ACHN (cell line): ENCODE measurements at regions not wholly inside any gene's neighbourhood (a gene's known extent, or its start where the extent isn't known, plus 50 kb on each side); places are given as distances from the start of the nearest gene placed in this dataset.

Source experiments
- DNase-seq: peaks from one replicate; pipeline ENCODE4 v3.0.0-alpha.2; 2015
- in situ Hi-C: cut with HindIII; loops from 2 replicates; pipeline ENCODE4 v1.10.0; 2017; ENCODE audit warnings: low sequenced_read_pairs, low pct_ligation_motif_present, low pct_unique_long_range_greater_than_20kb

DNA sequence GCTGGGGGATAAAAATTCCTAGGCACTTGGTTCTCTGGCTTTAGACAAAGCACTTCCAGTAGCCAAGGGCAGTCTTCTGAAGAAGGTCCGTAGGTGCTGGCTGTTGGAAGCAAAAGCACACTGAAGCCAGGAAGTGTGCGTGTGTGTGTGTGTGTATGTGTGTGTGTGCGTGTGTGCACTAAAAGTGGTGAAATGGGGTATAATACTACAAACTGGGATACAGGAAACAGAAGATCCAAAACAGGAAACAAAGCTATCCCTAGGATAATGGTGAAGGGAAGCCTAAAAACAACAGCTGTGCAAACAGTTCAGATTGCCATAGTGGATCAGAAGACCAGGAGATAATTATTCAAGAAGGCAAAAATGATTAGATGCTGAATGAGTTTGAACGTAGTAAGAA lies 103.4 kb downstream of the IL20RB start:
- no peak for DNase-seq
- in situ Hi-C loops = no loop called here

GRCh38 chr3:137062250-137062649 lies 104.5 kb downstream of the IL20RB start:
- in situ Hi-C loops = no loop called here
- DNase-seq = no peak

DNA sequence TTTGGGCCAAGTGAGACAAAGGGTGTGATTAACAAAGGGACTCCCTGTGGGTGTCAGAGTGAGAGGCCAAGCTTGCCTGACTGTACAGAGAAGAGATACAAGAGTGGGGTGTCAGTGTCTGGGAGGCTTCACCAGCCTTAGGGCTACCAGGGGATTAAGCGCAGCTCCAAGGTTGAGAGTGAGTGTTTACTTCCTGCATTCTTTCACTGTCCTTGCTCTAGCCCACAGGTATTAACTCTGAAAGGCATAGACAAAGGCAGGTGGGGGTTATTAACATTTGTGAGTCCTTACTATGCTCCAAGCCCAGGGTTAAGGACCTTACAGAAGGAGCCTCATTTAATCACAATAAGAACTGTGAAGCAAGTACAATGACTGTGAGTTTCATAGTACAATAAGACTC lies 107.6 kb downstream of the IL20RB start:
- in situ Hi-C loops = no loop called here
- DNase-seq = no peak

DNA sequence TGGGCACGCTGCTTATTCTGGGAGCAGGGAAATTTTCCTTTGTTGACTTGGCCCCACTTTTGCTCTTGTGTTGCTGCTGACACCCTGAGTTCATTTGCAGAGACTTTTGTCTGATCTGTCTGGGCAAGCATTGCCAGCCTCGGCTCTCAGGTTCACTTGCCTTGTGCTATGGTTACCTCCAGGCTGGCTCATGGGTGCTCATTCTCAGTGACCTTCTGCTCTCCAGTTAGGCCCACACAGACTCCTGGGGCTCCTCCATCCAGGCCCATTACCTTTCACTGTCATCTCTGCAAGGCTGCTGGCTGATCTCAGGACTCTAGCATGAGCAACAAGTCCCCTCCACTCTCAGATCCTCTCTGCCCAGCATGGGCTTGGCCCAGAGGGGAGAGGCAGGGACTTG lies 108.3 kb downstream of the IL20RB start:
- DNase-seq = no peak
- in situ Hi-C loops = no loop called here

GRCh38 chr3:137071104-137071503 lies 113.3 kb downstream of the IL20RB start:
- DNase-seq = no peak
- in situ Hi-C loops = no loop called here

DNA sequence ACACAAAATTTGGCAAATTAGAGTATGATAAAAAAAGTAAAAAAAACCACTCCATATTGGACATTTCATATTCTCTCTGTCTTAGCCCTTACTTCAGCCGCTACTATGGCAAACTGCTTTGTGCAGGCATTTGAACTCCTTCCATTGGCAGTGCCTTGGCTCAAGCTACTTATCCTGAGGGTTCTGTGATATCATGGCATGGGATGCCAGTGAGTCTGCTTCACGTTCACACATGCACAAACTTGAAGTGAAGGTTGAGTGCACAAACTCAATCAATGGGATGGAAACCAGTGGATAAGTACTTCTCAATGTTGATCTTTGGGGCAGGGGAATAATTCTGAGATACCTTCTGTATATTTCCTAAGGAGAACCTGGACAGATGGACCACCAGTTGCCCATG lies 117.2 kb downstream of the IL20RB start:
- DNase-seq = no peak
- in situ Hi-C loops = no loop called here

- in situ Hi-C loops = no loop called here
These were observed 120.3 kb downstream of the IL20RB start for GRCh38 chr3:137078040-137078439.

GRCh38 chr3:137079571-137079970 lies 121.8 kb downstream of the IL20RB start:
- DNase-seq = no peak
- in situ Hi-C loops = no loop called here

More at GRCh38 chr3:137078040-137078439, 120.3 kb downstream of the IL20RB start:
- DNase-seq = no peak

- no peak for DNase-seq
- in situ Hi-C loops = no loop called here
These were observed 123.9 kb downstream of the IL20RB start for GRCh38 chr3:137081711-137082110.

GRCh38 chr3:137082763-137083162 lies 125.0 kb downstream of the IL20RB start:
- in situ Hi-C loops = no loop called here

GRCh38 chr3:137083332-137083731 lies 125.5 kb downstream of the IL20RB start:
- in situ Hi-C loops = no loop called here
- DNase-seq = no peak

More at GRCh38 chr3:137082763-137083162, 125.0 kb downstream of the IL20RB start:
- DNase-seq = no peak

DNA sequence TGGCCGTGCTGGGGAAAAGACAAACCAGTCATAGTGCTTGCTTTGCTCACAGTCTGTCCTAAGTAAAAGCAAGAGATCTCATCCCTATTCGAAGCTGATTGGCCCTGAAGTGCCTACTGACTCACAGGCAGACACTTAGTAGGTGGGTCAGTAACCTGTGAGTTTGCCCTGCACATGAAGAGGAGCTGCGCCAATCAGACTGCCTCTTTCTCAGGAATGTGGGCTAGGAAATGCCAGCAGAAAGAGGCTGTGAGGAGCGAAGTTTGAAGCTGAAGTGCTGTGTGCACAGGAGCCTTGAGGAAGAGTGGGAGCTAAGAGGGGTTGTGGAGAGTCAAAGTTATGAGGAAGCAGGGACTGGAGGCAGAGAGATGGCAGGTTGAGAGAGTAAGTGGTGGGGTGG lies 126.8 kb downstream of the IL20RB start:
- DNase-seq = no peak
- in situ Hi-C loops = no loop called here

DNA sequence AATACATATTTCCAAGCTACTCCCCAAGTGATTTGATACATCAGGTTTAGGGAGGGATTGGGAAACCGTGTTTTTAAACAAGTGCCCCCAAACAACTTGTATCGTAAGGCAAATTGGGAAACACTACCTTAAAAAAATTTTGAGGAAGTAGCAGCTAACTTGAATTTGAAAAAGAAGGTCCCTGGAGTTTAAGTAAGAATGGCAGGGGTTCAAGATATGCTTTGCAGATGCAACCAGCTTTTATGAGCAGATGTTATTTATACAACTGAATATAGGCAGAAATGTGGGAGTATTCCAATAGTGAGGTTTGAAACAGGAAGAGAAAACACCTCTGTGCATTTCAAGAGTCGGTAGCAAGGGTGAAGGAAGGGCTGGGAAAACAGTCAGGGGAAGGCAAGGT lies 139.6 kb downstream of the IL20RB start:
- in situ Hi-C loops = no loop called here
- no peak for DNase-seq

DNA sequence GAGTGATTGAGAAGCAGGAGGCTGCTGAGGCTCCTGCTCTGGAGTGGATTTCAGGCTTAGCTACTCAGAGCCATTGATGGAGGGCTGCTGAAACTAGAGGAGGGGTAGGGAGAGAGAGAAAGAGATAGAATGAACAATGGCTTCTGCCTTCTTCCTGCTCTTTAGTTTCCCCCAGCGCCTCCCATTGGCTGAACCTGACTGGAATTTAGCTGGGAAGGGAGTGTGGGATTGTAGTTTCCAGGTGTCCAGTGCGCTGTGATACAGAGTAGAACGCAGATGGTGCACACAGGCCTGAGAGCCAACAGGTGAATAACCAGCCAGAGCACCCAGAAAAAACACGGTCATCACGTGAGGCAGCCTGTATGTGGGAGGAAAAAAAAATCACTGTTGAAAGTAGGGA lies 140.1 kb downstream of the IL20RB start:
- in situ Hi-C loops = no loop called here
- DNase-seq = no peak

DNA sequence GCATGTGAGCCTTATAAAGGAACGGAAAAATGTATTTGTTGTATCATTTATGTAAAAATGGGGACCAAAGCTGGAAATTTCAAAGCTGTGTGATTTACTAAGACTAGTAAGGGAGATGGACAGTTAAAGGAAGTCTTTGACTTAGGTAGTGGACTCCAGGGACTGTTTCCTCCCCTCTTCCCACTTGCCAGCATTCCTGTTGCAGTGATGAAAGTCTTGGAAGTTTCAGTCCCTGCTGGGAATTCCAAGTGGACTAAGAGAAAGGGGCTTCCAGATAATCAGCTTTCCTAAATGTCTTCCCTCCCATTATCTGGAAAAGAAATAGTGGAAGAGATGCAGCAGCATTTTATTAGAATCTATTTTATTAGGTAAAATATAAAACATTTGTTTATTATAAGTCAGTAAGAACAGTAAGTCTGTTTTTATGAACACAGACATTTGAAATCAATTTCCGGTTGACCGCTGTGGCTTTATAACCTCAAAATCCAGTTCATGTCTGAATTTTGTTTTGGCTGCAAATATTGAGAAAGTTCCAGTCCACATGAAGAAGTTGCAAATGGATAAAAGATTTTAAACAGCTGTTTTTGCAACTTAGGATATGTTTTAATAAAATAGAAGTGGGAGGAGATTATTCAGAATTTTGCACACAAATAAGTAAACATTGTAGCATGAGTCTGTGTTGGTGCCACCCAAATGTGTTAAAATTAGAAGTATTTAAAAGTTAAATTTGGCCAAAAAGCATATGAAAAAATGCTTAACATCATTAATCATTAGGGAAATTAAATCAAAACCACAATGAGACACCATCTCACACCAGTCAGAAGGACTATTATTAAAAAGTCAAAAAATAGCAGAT lies 141.8 kb downstream of the IL20RB start:
- in situ Hi-C loops = no loop called here

GRCh38 chr3:137100326-137100725 lies 142.5 kb downstream of the IL20RB start:
- in situ Hi-C loops = no loop called here
- no peak for DNase-seq

More for the DNA sequence above, 141.8 kb downstream of the IL20RB start:
- no peak for DNase-seq

GRCh38 chr3:137103739-137104138 lies 146.0 kb downstream of the IL20RB start:
- DNase-seq = no peak
- in situ Hi-C loops = no loop called here

DNA sequence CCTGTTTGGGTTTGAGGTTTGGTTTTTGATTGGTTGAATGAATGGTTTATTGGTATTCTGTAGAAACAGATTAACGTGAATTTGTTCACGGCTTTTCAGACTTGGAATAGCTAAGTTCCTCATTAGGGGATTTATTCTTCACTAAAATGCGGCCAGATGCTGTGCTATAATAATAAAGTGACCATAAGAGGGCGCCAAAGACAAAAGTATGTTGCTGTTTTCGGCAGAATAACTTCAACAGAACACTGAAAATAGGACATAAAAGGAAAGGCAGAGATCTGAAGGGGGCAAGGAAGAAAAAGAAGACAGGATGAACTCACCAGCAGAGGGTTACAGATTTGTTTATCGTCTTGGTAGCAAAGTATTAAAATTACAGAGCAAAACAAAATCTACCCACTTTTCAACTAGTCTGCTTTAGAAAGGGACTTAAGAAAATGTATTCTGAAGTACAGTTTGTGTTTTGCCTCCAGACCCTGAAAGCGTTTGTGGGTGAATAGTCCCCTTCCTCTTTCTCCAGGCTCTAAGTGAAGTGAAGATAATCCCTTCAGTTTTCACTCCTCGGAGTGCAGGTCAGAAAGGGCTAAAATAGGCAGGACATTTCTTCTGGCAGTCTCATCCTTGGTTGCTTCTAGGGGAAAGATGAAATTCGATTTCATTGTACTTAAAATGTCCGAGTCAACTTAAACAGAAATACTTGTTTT lies 147.6 kb downstream of the IL20RB start:
- in situ Hi-C loops = no loop called here
- peak; percentile 54 for DNase-seq

GRCh38 chr3:137106612-137107240 lies 148.9 kb downstream of the IL20RB start:
- in situ Hi-C loops = no loop called here

More at GRCh38 chr3:137106612-137107240, 148.9 kb downstream of the IL20RB start:
- no peak for DNase-seq
